ENCODE measurements at regions not wholly inside any gene's neighbourhood (a gene's known extent, or its start where the extent isn't known, plus 50 kb on each side); places are given as distances from the start of the nearest gene placed in this dataset.
A peak's percentile ranks its signal among the peaks of the same experiment; 100 is the strongest.

- POLR2A ChIA-PET, result no interaction called here
Measured at GRCh38 chr6:112984899-112985298, 637.8 kb downstream of the RFPL4B start.

More at GRCh38 chr6:112984899-112985298, 637.8 kb downstream of the RFPL4B start:
- Histone ChIP-seq H4K20me1 (ENCODE audit: insufficient read depth) (no peaks in the 10 kb centered on the region), H3K4me2 (ENCODE audit: low read length) (no peak overlapping the region), H3K9ac (ENCODE audit: low read length) (no peak overlapping the region), H3K4me3 (replicated peaks in 1 of 2; ENCODE audit: low read depth in 1 of 2, low read length in 2 of 2) (no peak overlapping the region), H3K9me3 (ENCODE audit: control insufficient read depth in 1 of 2, insufficient read depth in 1 of 2, low read depth in 1 of 2, low read length in 2 of 2) (no peaks in the 10 kb centered on the region), H3K27me3 (ENCODE audit: insufficient read depth, low read length) (no peaks in the 10 kb centered on the region), H3K4me1 (ENCODE audit: control insufficient read depth in 1 of 2, insufficient read depth in 2 of 2, low read length in 2 of 2) (no peaks in the 10 kb centered on the region), H2AFZ (ENCODE audit: low read depth, low read length, poor library complexity, severe bottlenecking) (peak overlapping the region; percentile 23), H3K36me3 (ENCODE audit: control insufficient read depth in 1 of 2, insufficient read depth in 2 of 2, low read length in 2 of 2) (no peaks in the 10 kb centered on the region), H3K79me2 (ENCODE audit: insufficient read depth, low read length) (no peaks in the 10 kb centered on the region), H3K9me2 (ENCODE audit: insufficient read depth) (no peaks in the 10 kb centered on the region), H3K27ac (ENCODE audit: low read depth, low read length) (no peak overlapping the region)
- ChIA-PET RAD21 (ENCODE audit: low non-redundant PET in 1 of 2, low total read pairs in 2 of 2, uncharacterized antibody in 2 of 2, unreplicated experiment in 2 of 2) (no interaction called here), CTCF (no interaction called here)
- no TSS peak for BruUV-seq (replicated peaks)
- intact Hi-C loops (cut with micrococcal nuclease), result no loop called here
- DNase-seq (ENCODE audit: low read depth, low spot score) (no peak), ATAC-seq (no peak)
- TF ChIP-seq CBX3 (IDR thresholded peaks at IDR 0.05; ENCODE audit: low read depth), result no peak
- no peak for TF ChIP-seq POLR2A (IDR thresholded peaks at IDR 0.05; ENCODE audit: borderline replicate concordance, extremely low read depth, insufficient read depth, insufficient read length)
- no peak for TF ChIP-seq RAD21 (IDR thresholded peaks at IDR 0.05; ENCODE audit: low read depth)
- no peak for TF ChIP-seq ZBTB33 (IDR thresholded peaks at IDR 0.05; ENCODE audit: extremely low read depth, insufficient replicate concordance, low read length)
- TF ChIP-seq EZH2 (IDR thresholded peaks at IDR 0.05), result no peak
- no peak for TF ChIP-seq EGR1 (IDR thresholded peaks at IDR 0.05; ENCODE audit: low read depth)
- no peak for TF ChIP-seq REST (IDR thresholded peaks at IDR 0.05; ENCODE audit: low read depth)
- no peak for TF ChIP-seq CEBPB (IDR thresholded peaks at IDR 0.05; ENCODE audit: low read depth)
- no peak for TF ChIP-seq ZFX (IDR thresholded peaks at IDR 0.05)
